H1 (cell line): ENCODE measurements at regions not wholly inside any gene's neighbourhood (a gene's known extent, or its start where the extent isn't known, plus 50 kb on each side); places are given as distances from the start of the nearest gene placed in this dataset.

Source experiments
- CTCF ChIA-PET: fragments of 300-600 bp; sonication (Branson Sonifier 250); formaldehyde crosslinking; loops from one replicate; lab custom pipeline; 2021; ENCODE audit not compliant: partially characterized antibody; lab: Charles Lee
- POLR2A ChIA-PET: fragments of 300-600 bp; sonication (Branson Sonifier 250); formaldehyde crosslinking; loops from one replicate; lab custom pipeline; 2021; ENCODE audit warnings: inconsistent platforms; ENCODE audit not compliant: partially characterized antibody; lab: Charles Lee
- DNase-seq, 2 experiments: peaks; one replicate each; pipeline versions ENCODE4 v3.0.0 to v3.0.0-alpha.2; 2010 to 2022; ENCODE audit warnings: low spot score in 2 of 2, low read depth in 1 of 2, mixed read lengths in 1 of 2
- FAIRE-seq: peaks from 2 replicates; lab custom pipeline; 2011; peaks lifted over from hg19 to GRCh38; lab: Jason Lieb, UNC
- H2AFZ ChIP-seq: 2 replicates; pipeline ENCODE4 v1.8.1; 2012; ENCODE audit warnings: low read length, inconsistent platforms
- H2AK5ac ChIP-seq: 2 replicates; pipeline ENCODE4 v1.6.1; 2013; ENCODE audit warnings: low read depth, low read length
- H2BK120ac ChIP-seq: replicated peaks from 2 replicates; pipeline ENCODE3; 2013; ENCODE audit warnings: low read depth, low read length, inconsistent platforms
- H2BK12ac ChIP-seq: 2 replicates; pipeline ENCODE4 v1.6.1; 2013; ENCODE audit warnings: low read depth, low read length
- H2BK15ac ChIP-seq: 2 replicates; pipeline ENCODE4 v1.6.1; 2013; ENCODE audit warnings: low read length
- H2BK20ac ChIP-seq: 2 replicates; pipeline ENCODE4 v1.6.1; 2013; ENCODE audit warnings: low read length
- H2BK5ac ChIP-seq: 2 replicates; pipeline ENCODE4 v1.6.1; 2013; ENCODE audit warnings: low read depth, low read length
- H3K14ac ChIP-seq: 2 replicates; pipeline ENCODE4 v1.6.1; 2013; ENCODE audit warnings: inconsistent platforms; ENCODE audit not compliant: insufficient read length
- H3K18ac ChIP-seq: 2 replicates; pipeline ENCODE4 v1.6.1; 2013; ENCODE audit warnings: low read length; ENCODE audit errors: extremely low read depth
- H3K23ac ChIP-seq: 2 replicates; pipeline ENCODE4 v1.6.1; 2013; ENCODE audit warnings: inconsistent platforms; ENCODE audit not compliant: insufficient read length
- H3K23me2 ChIP-seq: 2 replicates; pipeline ENCODE4 v1.6.1; 2013; ENCODE audit warnings: low read depth, low read length
- H3K27ac ChIP-seq: 2 replicates; pipeline ENCODE4 v1.6.1; 2011; ENCODE audit warnings: low read depth, low read length, inconsistent platforms
- H3K27me3 ChIP-seq, 4 experiments: replicated peaks in 1 of 4; 1 replicate in 1 of 4; 2 replicates in 3 of 4; pipeline versions ENCODE4 v1.6.1 to v1.8.1; 2011 to 2013; ENCODE audit warnings: low read length in 3 of 4, mild to moderate bottlenecking in 3 of 4, inconsistent platforms in 2 of 4, mixed read lengths in 2 of 4, moderate library complexity in 1 of 4; ENCODE audit not compliant: control insufficient read depth in 3 of 4, insufficient read depth in 3 of 4; ENCODE audit errors: extremely low read depth in 1 of 4
- H3K36me3 ChIP-seq, 4 experiments: 2 replicates each; pipeline versions ENCODE4 v1.6.1 to v1.8.1; 2011 to 2013; ENCODE audit warnings: mild to moderate bottlenecking in 4 of 4, low read length in 3 of 4, moderate library complexity in 2 of 4, control low read depth in 1 of 4, inconsistent platforms in 1 of 4; ENCODE audit not compliant: insufficient read depth in 4 of 4, control insufficient read depth in 2 of 4
- H3K4ac ChIP-seq: replicated peaks from 2 replicates; pipeline ENCODE3; 2013; ENCODE audit warnings: low read length, low read depth, mixed read lengths, inconsistent platforms; ENCODE audit not compliant: insufficient read length
- H3K4me1 ChIP-seq, 4 experiments: replicated peaks in 1 of 4; 1 replicate in 1 of 4; 2 replicates in 3 of 4; pipeline versions ENCODE4 v1.6.1 to v1.8.1; 2011 to 2013; ENCODE audit warnings: low read length in 3 of 4, inconsistent platforms in 2 of 4, mixed read lengths in 1 of 4; ENCODE audit not compliant: insufficient read depth in 4 of 4, control insufficient read depth in 3 of 4
- H3K4me2 ChIP-seq, 2 experiments: 2 replicates each; pipeline versions ENCODE4 v1.6.1 to v1.8.1; 2011 to 2013; ENCODE audit warnings: low read depth in 2 of 2, low read length in 2 of 2, control low read depth in 1 of 2, inconsistent platforms in 1 of 2, mild to moderate bottlenecking in 1 of 2; ENCODE audit not compliant: insufficient read depth in 1 of 2
- H3K4me3 ChIP-seq, 4 experiments: fragments of 200-600, 300-600 bp in 1 of 4; sonication (generic), shearing (Covaris generic), sonication (Bioruptor Twin) in 1 of 4; 2 replicates each; pipeline versions ENCODE4 v1.5.1 to v1.8.1; 2011 to 2016; ENCODE audit warnings: low read length in 4 of 4, low read depth in 3 of 4, control low read depth in 2 of 4, inconsistent platforms in 2 of 4, mild to moderate bottlenecking in 2 of 4, mixed read lengths in 1 of 4, moderate library complexity in 1 of 4; ENCODE audit not compliant: insufficient read depth in 2 of 4; ENCODE audit errors: extremely low read depth in 1 of 4
- H3K56ac ChIP-seq: replicated peaks from 2 replicates; pipeline ENCODE3; 2013; ENCODE audit warnings: low read depth, mild to moderate bottlenecking, mixed read lengths, low read length, inconsistent platforms; ENCODE audit not compliant: insufficient read length
- H3K79me1 ChIP-seq: 2 replicates; pipeline ENCODE4 v1.6.1; 2013; ENCODE audit warnings: low read depth, low read length, control low read depth
- H3K79me2 ChIP-seq, 2 experiments: 2 replicates each; pipeline versions ENCODE4 v1.6.1 to v1.8.1; 2012 to 2013; ENCODE audit warnings: low read length in 2 of 2, mild to moderate bottlenecking in 2 of 2, inconsistent platforms in 1 of 2; ENCODE audit not compliant: insufficient read depth in 2 of 2, control insufficient read depth in 1 of 2
- H3K9ac ChIP-seq, 4 experiments: replicated peaks in 1 of 4; 1 replicate in 1 of 4; 2 replicates in 3 of 4; pipeline versions ENCODE4 v1.6.1 to v1.8.1; 2011 to 2013; ENCODE audit warnings: low read depth in 3 of 4, low read length in 3 of 4, control low read depth in 2 of 4, mild to moderate bottlenecking in 2 of 4, moderate library complexity in 2 of 4, inconsistent platforms in 1 of 4; ENCODE audit errors: extremely low read depth in 1 of 4
- H3K9me3 ChIP-seq, 2 experiments: 2 replicates each; pipeline versions ENCODE4 v1.6.1 to v1.8.1; 2012 to 2013; ENCODE audit warnings: mild to moderate bottlenecking in 2 of 2, moderate library complexity in 2 of 2, control low read depth in 1 of 2, inconsistent platforms in 1 of 2, low read depth in 1 of 2, low read length in 1 of 2, mixed read lengths in 1 of 2; ENCODE audit not compliant: insufficient read depth in 2 of 2
- H4K20me1 ChIP-seq, 2 experiments: replicated peaks in 1 of 2; 2 replicates each; pipeline versions ENCODE3 to v1.8.1; 2011 to 2013; ENCODE audit warnings: inconsistent platforms in 2 of 2, low read length in 2 of 2, mild to moderate bottlenecking in 1 of 2; ENCODE audit not compliant: insufficient read depth in 2 of 2, control insufficient read depth in 1 of 2
- H4K5ac ChIP-seq: 2 replicates; pipeline ENCODE4 v1.6.1; 2013; ENCODE audit warnings: low read length, low read depth, mixed read lengths, inconsistent platforms; ENCODE audit not compliant: insufficient read length
- H4K8ac ChIP-seq: 2 replicates; pipeline ENCODE4 v1.8.0; 2013; ENCODE audit warnings: mild to moderate bottlenecking, moderate library complexity, low read length, inconsistent platforms; ENCODE audit not compliant: insufficient read depth; ENCODE audit errors: extremely low read depth
- H4K91ac ChIP-seq: replicated peaks from 2 replicates; pipeline ENCODE3; 2013; ENCODE audit warnings: low read length, mixed read lengths, inconsistent platforms; ENCODE audit not compliant: insufficient read length
- KDM5A ChIP-seq: fragments of 200-600 bp; IDR thresholded peaks from 2 replicates; pipeline ENCODE4 v1.7.1; 2012; ENCODE audit warnings: mild to moderate bottlenecking, low read length, inconsistent platforms, mixed read lengths
- SAP30 ChIP-seq: fragments of 300-600 bp; sonication (generic); IDR thresholded peaks from 2 replicates; pipeline ENCODE4 v1.7.1; 2012; ENCODE audit warnings: low read length, moderate library complexity, mild to moderate bottlenecking, inconsistent platforms; ENCODE audit not compliant: insufficient read depth, insufficient replicate concordance
- YY1 ChIP-seq: IDR thresholded peaks from 2 replicates; pipeline ENCODE4 v1.6.1; 2011; ENCODE audit warnings: low read depth, mild to moderate bottlenecking, low read length
- WGBS, 2 experiments: shearing (Covaris generic) in 1 of 2; methylation state at CpG; one replicate each; pipeline versions ENCODE4 v1.1.6 to v1.1.7; 2013 to 2015; ENCODE audit warnings: low lambda C conversion rate in 2 of 2, mixed read lengths in 2 of 2, inconsistent platforms in 1 of 2, low coverage in 1 of 2, missing lambda C conversion rate in 1 of 2; ENCODE audit not compliant: insufficient replicate concordance in 2 of 2, insufficient coverage in 1 of 2, insufficient read length in 1 of 2; ENCODE audit errors: extremely low coverage in 1 of 2, missing lambda C conversion rate in 1 of 2; 5-methylcytosine and 5-hydroxymethylcytosine counted together

- Histone ChIP-seq H2BK120ac (no peak overlapping the region), H4K20me1 (no peaks in the 10 kb centered on the region), H3K9ac (no peak overlapping the region), H3K4me3 (no peak overlapping the region), H3K79me2 (no peaks in the 10 kb centered on the region), H3K4me2 (no peak overlapping the region), H2AK5ac (no peak overlapping the region), H4K5ac (no peak overlapping the region), H3K56ac (no peak overlapping the region), H3K79me1 (no peaks in the 10 kb centered on the region), H2BK12ac (no peak overlapping the region), H3K18ac (no peak overlapping the region), H3K14ac (no peak overlapping the region), H2BK15ac (no peak overlapping the region), H4K8ac (no peak overlapping the region), H3K36me3 (no peaks in the 10 kb centered on the region), H3K23me2 (no peaks in the 10 kb centered on the region), H3K27ac (no peak overlapping the region), H2AFZ (no peak overlapping the region), H3K23ac (no peak overlapping the region), H2BK5ac (no peak overlapping the region), H3K27me3 (no peaks in the 10 kb centered on the region; a peak in 1 of 7 replicates), H3K4me1 (no peaks in the 10 kb centered on the region), H2BK20ac (no peak overlapping the region), H3K4ac (no peak overlapping the region), H3K9me3 (peaks cover 10 to 19% of the 10 kb centered on the region in 2 experiments; a peak in 3 of 4 replicates), H4K91ac (no peak overlapping the region)
- DNase-seq (no peak), FAIRE-seq (no peak)
- 75% methylated on average over 1 of the region's 1 CpG; no CpG with 5 or more reads in 1 of the 2 experiments for WGBS, 2 experiments
- ChIA-PET CTCF (no interaction called here), POLR2A (no interaction called here)
- TF ChIP-seq KDM5A (no peak), YY1 (no peak), SAP30 (no peak)
Measured at GRCh38 chr10:78489034-78489433, 455.4 kb downstream of the RPS24 start.
